Progenitor cell of endocrine pancreas (in vitro differentiated cells): ENCODE measurements at regions not wholly inside any gene's neighbourhood (a gene's known extent, or its start where the extent isn't known, plus 50 kb on each side); places are given as distances from the start of the nearest gene placed in this dataset.

Experiments
- DNase-seq: peaks from one replicate; pipeline ENCODE4 v3.0.0; 2021; ENCODE audit warnings: low spot score; ENCODE audit not compliant: unreplicated experiment
- H3K27ac Mint-ChIP-seq: 2 replicates; pipeline ENCODE4 v1.8.0; 2021; ENCODE audit warnings: mild to moderate bottlenecking, moderate library complexity, mixed read lengths
- H3K27me3 Mint-ChIP-seq: 2 replicates; pipeline ENCODE4 v1.8.0; 2021; ENCODE audit warnings: mixed read lengths
- H3K36me3 Mint-ChIP-seq: 2 replicates; pipeline ENCODE4 v1.8.0; 2022; ENCODE audit warnings: mixed read lengths; ENCODE audit not compliant: insufficient read depth
- H3K4me1 Mint-ChIP-seq: 2 replicates; pipeline ENCODE4 v1.8.0; 2021; ENCODE audit warnings: low read depth, mixed read lengths
- H3K4me3 Mint-ChIP-seq: 2 replicates; pipeline ENCODE4 v1.8.0; 2021; ENCODE audit warnings: low read depth, mild to moderate bottlenecking, moderate library complexity, mixed read lengths
- H3K9me3 Mint-ChIP-seq: 2 replicates; pipeline ENCODE4 v1.8.0; 2021; ENCODE audit warnings: low read depth, mixed read lengths
- CTCF ChIP-seq: fragments of 200-600 bp; sonication (generic); IDR thresholded peaks from one replicate; pipeline ENCODE4 v1.5.0; 2021; ENCODE audit warnings: antibody characterized with exemption, mild to moderate bottlenecking; ENCODE audit not compliant: unreplicated experiment

GRCh38 chr7:46139079-46139478, 218.0 kb upstream of the IGFBP3 start:
- DNase-seq, result no peak
- Mint-ChIP-seq H3K27me3 (no peaks in the 10 kb centered on the region), H3K4me1 (no peaks in the 10 kb centered on the region), H3K36me3 (no peaks in the 10 kb centered on the region), H3K4me3 (no peak overlapping the region), H3K9me3 (no peaks in the 10 kb centered on the region), H3K27ac (no peak overlapping the region)
- TF ChIP-seq CTCF, result no peak

GRCh38 chr7:46137725-46138124, 216.7 kb upstream of the IGFBP3 start:
- H3K27ac Mint-ChIP-seq, result no peak overlapping the region
- H3K36me3 Mint-ChIP-seq, result no peaks in the 10 kb centered on the region
- no peaks in the 10 kb centered on the region for H3K4me1 Mint-ChIP-seq
- H3K4me3 Mint-ChIP-seq, result no peak overlapping the region
- H3K27me3 Mint-ChIP-seq, result peaks cover 3% of the 10 kb centered on the region
- TF ChIP-seq CTCF, result no peak
- H3K9me3 Mint-ChIP-seq, result no peaks in the 10 kb centered on the region
- DNase-seq, result no peak

GRCh38 chr7:46135557-46135956, 214.5 kb upstream of the IGFBP3 start:
- H3K36me3 Mint-ChIP-seq, result no peaks in the 10 kb centered on the region
- TF ChIP-seq CTCF, result no peak
- no peaks in the 10 kb centered on the region for H3K9me3 Mint-ChIP-seq
- H3K27me3 Mint-ChIP-seq, result peaks cover 3% of the 10 kb centered on the region
- DNase-seq, result no peak
- H3K4me3 Mint-ChIP-seq, result no peak overlapping the region
- no peaks in the 10 kb centered on the region for H3K4me1 Mint-ChIP-seq
- H3K27ac Mint-ChIP-seq, result no peak overlapping the region

GRCh38 chr7:46134795-46135194, 213.7 kb upstream of the IGFBP3 start:
- Mint-ChIP-seq H3K4me3 (no peak overlapping the region), H3K27ac (no peak overlapping the region), H3K4me1 (no peaks in the 10 kb centered on the region), H3K36me3 (no peaks in the 10 kb centered on the region), H3K9me3 (no peaks in the 10 kb centered on the region), H3K27me3 (peaks cover 3% of the 10 kb centered on the region)
- no peak for DNase-seq
- no peak for TF ChIP-seq CTCF

- H3K4me1 Mint-ChIP-seq, result no peaks in the 10 kb centered on the region
- H3K36me3 Mint-ChIP-seq, result no peaks in the 10 kb centered on the region
These were observed 213.3 kb upstream of the IGFBP3 start for GRCh38 chr7:46134385-46134784.

More at GRCh38 chr7:46134385-46134784, 213.3 kb upstream of the IGFBP3 start:
- H3K9me3 Mint-ChIP-seq, result no peaks in the 10 kb centered on the region
- no peak overlapping the region for H3K27ac Mint-ChIP-seq
- no peak for TF ChIP-seq CTCF
- no peak overlapping the region for H3K4me3 Mint-ChIP-seq
- no peak for DNase-seq
- H3K27me3 Mint-ChIP-seq, result peaks cover 3% of the 10 kb centered on the region
